Psoas muscle (tissue), 7 donors: ENCODE measurements at regions not wholly inside any gene's neighbourhood (a gene's known extent, or its start where the extent isn't known, plus 50 kb on each side); places are given as distances from the start of the nearest gene placed in this dataset.

Source experiments
- ATAC-seq, 4 donors: fragments of 200-7000 bp; cut with Tn5 transposase; one replicate each; pipeline ENCODE4 v1.9.1; 2020; ENCODE audit warnings: moderate library complexity in 3 of 4, mild to moderate bottlenecking in 2 of 4
- DNase-seq, 2 donors: peaks; one replicate each; pipeline ENCODE4 v3.0.0-alpha.2; 2020
- H3K27ac ChIP-seq: fragments of 200-600 bp; one replicate; pipeline ENCODE4 v1.8.0; 2022
- H3K27me3 ChIP-seq, 3 donors: fragments of 200-600 bp in 1 of 3; one replicate each; pipeline versions ENCODE4 v1.6.1 to v1.8.0; 2013 to 2022; ENCODE audit warnings: low read length in 2 of 3, mild to moderate bottlenecking in 2 of 3, moderate library complexity in 1 of 3; ENCODE audit not compliant: insufficient read depth in 3 of 3
- H3K36me3 ChIP-seq, 2 donors: fragments of 200-600 bp in 1 of 2; one replicate each; pipeline versions ENCODE4 v1.6.1 to v1.8.0; 2013 to 2022; ENCODE audit warnings: low read depth in 1 of 2, mild to moderate bottlenecking in 1 of 2, moderate library complexity in 1 of 2; ENCODE audit not compliant: insufficient read depth in 1 of 2
- H3K4me1 ChIP-seq: fragments of 200-600 bp; one replicate; pipeline ENCODE4 v1.8.0; 2022
- H3K4me3 ChIP-seq: fragments of 200-600 bp; one replicate; pipeline ENCODE4 v1.8.0; 2022; ENCODE audit warnings: mild to moderate bottlenecking
- H3K9me3 ChIP-seq: fragments of 200-600 bp; one replicate; pipeline ENCODE4 v1.8.0; 2022
- CTCF ChIP-seq: fragments of 200-600 bp; IDR thresholded peaks from one replicate; pipeline ENCODE4 v1.8.0; 2022; ENCODE audit warnings: antibody characterized with exemption
- WGBS, 3 donors: extraction: QIAGEN DNeasy Blood & Tissue Kit; methylation state at CpG; one replicate each; pipeline versions ENCODE4 v1.1.6 to v1.1.7; 2013; 5-methylcytosine and 5-hydroxymethylcytosine counted together
- intact Hi-C, 2 donors: fragments of 100-400 bp; cut with DNase I; formaldehyde crosslinking; loops; one replicate each; pipeline versions ENCODE4 v1.11.0 to v1.14.2; 2022
- donor health status: healthy with polysubstance abuse.
- donor health status: DM: no; HTN: no; CAD: no; lungs with moderate emphysema.
- donor health status: Bipolar disorder and iron deficiency.
- donor health status: healthy.
- donor health status: DM: yes; HTN: yes; CAD: no.
- donor health status: DM: no; HTN: no; CAD: no.
- donor health status: DM: yes; HTN: yes; CAD: no.

DNA sequence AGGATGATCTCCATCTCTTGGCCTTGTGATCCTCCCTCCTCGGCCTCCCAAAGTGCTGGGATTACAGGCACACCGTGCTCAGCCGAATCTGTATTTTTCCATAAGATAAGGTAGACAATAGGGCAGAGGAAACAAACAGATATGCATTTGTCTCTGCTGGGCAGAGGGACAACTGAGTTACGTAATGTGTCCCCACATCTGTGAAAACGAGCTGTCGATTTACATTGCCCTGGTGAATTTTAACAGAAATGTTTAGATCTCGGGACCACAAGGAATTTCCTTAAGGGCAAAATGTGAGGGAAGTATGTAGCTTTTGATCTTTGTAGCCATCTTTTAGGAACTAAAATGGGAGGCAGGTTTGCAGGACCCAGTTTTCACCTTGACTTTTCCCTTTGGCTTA lies 189.7 kb downstream of the TRIML1 start:
- H3K27me3 ChIP-seq, result no peaks in the 10 kb centered on the region
- intact Hi-C loops, result no loop called here
- H3K36me3 ChIP-seq, result no peaks in the 10 kb centered on the region
- H3K9me3 ChIP-seq, result peaks cover 3% of the 10 kb centered on the region
- no peak overlapping the region for H3K27ac ChIP-seq
- 87 to 92% (median 89%) methylated on average over 7 of the region's 7 CpGs for WGBS, 3 donors
- ATAC-seq (no peak), DNase-seq (no peak)
- H3K4me3 ChIP-seq, result no peak overlapping the region
- H3K4me1 ChIP-seq, result no peaks in the 10 kb centered on the region
- TF ChIP-seq CTCF, result no peak

- no peak for TF ChIP-seq CTCF
- Histone ChIP-seq H3K27ac (no peak overlapping the region), H3K4me3 (no peak overlapping the region), H3K9me3 (no peaks in the 10 kb centered on the region), H3K27me3 (no peaks in the 10 kb centered on the region), H3K36me3 (no peaks in the 10 kb centered on the region), H3K4me1 (no peaks in the 10 kb centered on the region)
- 87 to 91% (median 89%) methylated on average over 4 of the region's 4 CpGs for WGBS, 3 donors
- no peak for ATAC-seq
- DNase-seq, result no peak
- intact Hi-C loops, result no loop called here
Observed at GRCh38 chr4:188329521-188329920, 190.3 kb downstream of the TRIML1 start.

DNA sequence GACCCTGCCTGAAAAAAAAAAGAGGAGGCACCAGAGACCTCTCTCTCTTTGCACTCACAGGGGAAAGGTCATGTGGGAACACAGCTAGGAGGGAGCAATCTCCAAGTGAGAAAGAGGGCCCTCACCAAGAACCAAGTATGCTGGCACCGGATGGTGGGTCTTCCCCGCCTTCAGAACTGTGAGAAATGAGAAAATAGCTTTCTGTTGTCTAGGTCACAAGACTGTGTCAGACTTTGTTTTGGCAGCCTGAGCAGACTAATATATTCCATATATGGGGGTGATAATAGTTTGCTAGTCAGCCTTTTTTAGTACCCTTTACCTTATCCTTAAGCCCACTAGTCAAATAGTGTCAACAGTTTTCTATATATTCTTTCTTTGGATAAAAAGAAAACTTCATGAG lies 193.0 kb downstream of the TRIML1 start:
- 67 to 90% (median 82%) methylated on average over 2 of the region's 2 CpGs for WGBS, 3 donors
- no peaks in the 10 kb centered on the region for H3K4me1 ChIP-seq
- intact Hi-C loops, result no loop called here

GRCh38 chr4:188336891-188337290 lies 197.7 kb downstream of the TRIML1 start:
- no peak for TF ChIP-seq CTCF
- Histone ChIP-seq H3K27ac (no peak overlapping the region), H3K27me3 (no peaks in the 10 kb centered on the region), H3K4me1 (no peaks in the 10 kb centered on the region), H3K4me3 (no peak overlapping the region), H3K36me3 (no peaks in the 10 kb centered on the region), H3K9me3 (no peaks in the 10 kb centered on the region)
- DNase-seq (no peak), ATAC-seq (no peak)
- intact Hi-C loops, result no loop called here
- 95 to 97% (median 96%) methylated on average over 23 of the region's 23 CpGs for WGBS, 3 donors

More for the DNA sequence above, 193.0 kb downstream of the TRIML1 start:
- Histone ChIP-seq H3K9me3 (no peaks in the 10 kb centered on the region), H3K27me3 (no peaks in the 10 kb centered on the region), H3K27ac (no peak overlapping the region), H3K36me3 (no peaks in the 10 kb centered on the region), H3K4me3 (no peak overlapping the region)
- DNase-seq (no peak), ATAC-seq (no peak)
- TF ChIP-seq CTCF, result no peak

DNA sequence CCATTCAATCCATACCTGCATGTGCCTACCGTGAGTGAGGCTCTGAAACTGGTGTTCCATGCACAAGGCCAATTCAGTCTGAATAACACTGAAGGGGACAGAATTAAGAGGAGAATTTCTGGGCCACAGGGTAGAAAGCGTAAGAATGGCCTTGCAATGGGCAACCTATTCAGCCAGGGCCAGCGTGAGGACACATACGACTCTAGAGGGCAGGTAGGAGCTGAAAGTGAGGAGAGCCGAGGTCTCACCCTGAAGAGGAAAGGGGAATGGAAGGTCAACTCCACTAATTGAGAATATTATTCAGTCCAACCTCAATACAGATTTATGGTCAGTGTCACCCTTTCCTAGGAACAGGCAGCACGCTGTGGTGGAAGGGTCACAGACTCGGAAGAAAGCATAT lies 202.2 kb downstream of the TRIML1 start:
- intact Hi-C loops, result no loop called here
- DNase-seq (no peak), ATAC-seq (no peak)
- 81 to 86% (median 84%) methylated on average over 7 of the region's 7 CpGs for WGBS, 3 donors
- no peak overlapping the region for H3K4me3 ChIP-seq
- H3K27me3 ChIP-seq, result no peaks in the 10 kb centered on the region
- no peaks in the 10 kb centered on the region for H3K9me3 ChIP-seq
- no peaks in the 10 kb centered on the region for H3K4me1 ChIP-seq
- no peak overlapping the region for H3K27ac ChIP-seq
- TF ChIP-seq CTCF, result no peak
- H3K36me3 ChIP-seq, result no peaks in the 10 kb centered on the region
